ENCODE measurements at regions not wholly inside any gene's neighbourhood (a gene's known extent, or its start where the extent isn't known, plus 50 kb on each side); places are given as distances from the start of the nearest gene placed in this dataset.

- TF ChIP-seq EZH2 (IDR thresholded peaks at IDR 0.05; ENCODE audit: low read length, missing control alignments) (no peak), CTCF (conservative IDR thresholded peaks at IDR 0.05 in 1 of 2, IDR thresholded peaks at IDR 0.05 in 1 of 2; ENCODE audit: low read depth in 1 of 2, low read length in 2 of 2) (no peak)
- Histone ChIP-seq H4K20me1 (ENCODE audit: control insufficient read depth, extremely low read depth, insufficient read depth, low read length) (no peaks in the 10 kb centered on the region), H2AFZ (ENCODE audit: low read length) (no peak overlapping the region), H3K4me3 (replicated peaks in 1 of 4; ENCODE audit: control extremely low read depth in 1 of 4, insufficient read depth in 1 of 4, low read depth in 3 of 4, low read length in 4 of 4) (no peak overlapping the region), H3K79me2 (ENCODE audit: control insufficient read depth, insufficient read depth, low read length) (no peaks in the 10 kb centered on the region), H3K4me2 (ENCODE audit: extremely low read depth, insufficient read depth, low read length) (no peak overlapping the region), H3K9me3 (ENCODE audit: control insufficient read depth, insufficient read depth, low read depth, low read length) (no peaks in the 10 kb centered on the region), H3K4me1 (ENCODE audit: control insufficient read depth, extremely low read depth, insufficient read depth, low read length) (no peaks in the 10 kb centered on the region), H3K9ac (ENCODE audit: insufficient read depth, low read length) (no peak overlapping the region), H3K27me3 (ENCODE audit: control insufficient read depth, insufficient read depth, low read length) (no peaks in the 10 kb centered on the region), H3K27ac (ENCODE audit: insufficient read depth, low read length) (no peak overlapping the region), H3K36me3 (ENCODE audit: control insufficient read depth, insufficient read depth, low read length) (no peaks in the 10 kb centered on the region)
- no peak for DNase-seq (ENCODE audit: low read depth in 2 of 2)
Observed at GRCh38 chr9:2284770-2285169, 269.6 kb downstream of the SMARCA2 start.

GRCh38 chr9:2285416-2286332 is 270.5 kb downstream of the SMARCA2 start:
- no peak overlapping the region for H3K27ac ChIP-seq (ENCODE audit: insufficient read depth, low read length)
- DNase-seq (ENCODE audit: low read depth in 2 of 2) = no peak
- no peak overlapping the region for H2AFZ ChIP-seq (ENCODE audit: low read length)
- no peak overlapping the region for H3K4me3 ChIP-seq (replicated peaks in 1 of 4; ENCODE audit: control extremely low read depth in 1 of 4, insufficient read depth in 1 of 4, low read depth in 3 of 4, low read length in 4 of 4)
- no peaks in the 10 kb centered on the region for H4K20me1 ChIP-seq (ENCODE audit: control insufficient read depth, extremely low read depth, insufficient read depth, low read length)
- no peaks in the 10 kb centered on the region for H3K4me1 ChIP-seq (ENCODE audit: control insufficient read depth, extremely low read depth, insufficient read depth, low read length)
- no peaks in the 10 kb centered on the region for H3K9me3 ChIP-seq (ENCODE audit: control insufficient read depth, insufficient read depth, low read depth, low read length)
- no peaks in the 10 kb centered on the region for H3K79me2 ChIP-seq (ENCODE audit: control insufficient read depth, insufficient read depth, low read length)
- no peaks in the 10 kb centered on the region for H3K36me3 ChIP-seq (ENCODE audit: control insufficient read depth, insufficient read depth, low read length)
- no peaks in the 10 kb centered on the region for H3K27me3 ChIP-seq (ENCODE audit: control insufficient read depth, insufficient read depth, low read length)
- TF ChIP-seq CTCF (conservative IDR thresholded peaks at IDR 0.05 in 1 of 2, IDR thresholded peaks at IDR 0.05 in 1 of 2; ENCODE audit: low read depth in 1 of 2, low read length in 2 of 2) = no peak
- no peak for TF ChIP-seq EZH2 (IDR thresholded peaks at IDR 0.05; ENCODE audit: low read length, missing control alignments)
- no peak overlapping the region for H3K4me2 ChIP-seq (ENCODE audit: extremely low read depth, insufficient read depth, low read length)
- no peak overlapping the region for H3K9ac ChIP-seq (ENCODE audit: insufficient read depth, low read length)

GRCh38 chr9:2286333-2286705 is 271.2 kb downstream of the SMARCA2 start:
- H3K36me3 ChIP-seq (ENCODE audit: control insufficient read depth, insufficient read depth, low read length) = no peaks in the 10 kb centered on the region
- H3K4me2 ChIP-seq (ENCODE audit: extremely low read depth, insufficient read depth, low read length) = no peak overlapping the region
- H4K20me1 ChIP-seq (ENCODE audit: control insufficient read depth, extremely low read depth, insufficient read depth, low read length) = no peaks in the 10 kb centered on the region
- H2AFZ ChIP-seq (ENCODE audit: low read length) = no peak overlapping the region
- no peak overlapping the region for H3K9ac ChIP-seq (ENCODE audit: insufficient read depth, low read length)
- TF ChIP-seq CTCF (conservative IDR thresholded peaks at IDR 0.05 in 1 of 2, IDR thresholded peaks at IDR 0.05 in 1 of 2; ENCODE audit: low read depth in 1 of 2, low read length in 2 of 2) = no peak
- TF ChIP-seq EZH2 (IDR thresholded peaks at IDR 0.05; ENCODE audit: low read length, missing control alignments) = no peak
- H3K27me3 ChIP-seq (ENCODE audit: control insufficient read depth, insufficient read depth, low read length) = no peaks in the 10 kb centered on the region
- no peaks in the 10 kb centered on the region for H3K9me3 ChIP-seq (ENCODE audit: control insufficient read depth, insufficient read depth, low read depth, low read length)
- H3K27ac ChIP-seq (ENCODE audit: insufficient read depth, low read length) = no peak overlapping the region
- H3K4me3 ChIP-seq (replicated peaks in 1 of 4; ENCODE audit: control extremely low read depth in 1 of 4, insufficient read depth in 1 of 4, low read depth in 3 of 4, low read length in 4 of 4) = no peak overlapping the region
- H3K79me2 ChIP-seq (ENCODE audit: control insufficient read depth, insufficient read depth, low read length) = no peaks in the 10 kb centered on the region
- no peaks in the 10 kb centered on the region for H3K4me1 ChIP-seq (ENCODE audit: control insufficient read depth, extremely low read depth, insufficient read depth, low read length)
- no peak for DNase-seq (ENCODE audit: low read depth in 2 of 2)

Measured in fibroblast of lung (primary cell).